MCF 10A (cell line): ENCODE measurements at regions not wholly inside any gene's neighbourhood (a gene's known extent, or its start where the extent isn't known, plus 50 kb on each side); places are given as distances from the start of the nearest gene placed in this dataset.

Experiments
- BruUV-seq: library from RNA; stranded (reverse); fragments of 400-500 nt; replicated peaks from 2 replicates; lab custom pipeline; 2021; lab: Mats Ljungman, UMichigan
- CTCF ChIA-PET: fragments of 300-600 bp; sonication (Branson Sonifier 250); formaldehyde crosslinking; extraction: SDS; loops from one replicate; lab custom pipeline; 2021; ENCODE audit warnings: antibody characterized with exemption, inconsistent platforms; lab: Yijun Ruan, JAX
- POLR2A ChIA-PET: fragments of 300-600, 350-650 bp; sonication (Branson Sonifier 250); formaldehyde crosslinking; extraction: SDS; loops from one replicate; lab custom pipeline; 2020; ENCODE audit warnings: antibody characterized with exemption, inconsistent platforms; lab: Yijun Ruan, JAX
- DNase-seq: peaks from one replicate; pipeline ENCODE4 v3.0.0-alpha.2; 2018; ENCODE audit not compliant: unreplicated experiment
- H3K27ac Mint-ChIP-seq: one replicate; pipeline ENCODE4 v1.8.0; 2022; ENCODE audit warnings: mild to moderate bottlenecking, low read depth, mixed read lengths; ENCODE audit not compliant: unreplicated experiment
- H3K27me3 Mint-ChIP-seq: one replicate; pipeline ENCODE4 v1.8.0; 2022; ENCODE audit warnings: mixed read lengths; ENCODE audit not compliant: insufficient read depth, unreplicated experiment
- H3K36me3 Mint-ChIP-seq: one replicate; pipeline ENCODE4 v1.8.0; 2022; ENCODE audit warnings: mild to moderate bottlenecking, moderate library complexity, mixed read lengths; ENCODE audit not compliant: insufficient read depth, unreplicated experiment
- H3K4me1 Mint-ChIP-seq: one replicate; pipeline ENCODE4 v1.8.0; 2022; ENCODE audit warnings: mixed read lengths; ENCODE audit not compliant: insufficient read depth, unreplicated experiment
- H3K4me3 Mint-ChIP-seq: one replicate; pipeline ENCODE4 v1.8.0; 2022; ENCODE audit warnings: mild to moderate bottlenecking, moderate library complexity, mixed read lengths; ENCODE audit not compliant: unreplicated experiment
- H3K9me3 Mint-ChIP-seq: one replicate; pipeline ENCODE4 v1.8.0; 2022; ENCODE audit warnings: mixed read lengths; ENCODE audit not compliant: unreplicated experiment
- CTCF ChIP-seq: fragments of 200-600 bp; IDR thresholded peaks from one replicate; pipeline ENCODE4 v1.8.0; 2022; ENCODE audit warnings: antibody characterized with exemption, mild to moderate bottlenecking; ENCODE audit not compliant: unreplicated experiment
- intact Hi-C: fragments of 100-400 bp; cut with micrococcal nuclease; formaldehyde crosslinking; loops from 2 replicates; pipeline ENCODE4 v1.14.1; 2022

GRCh38 chr9:1320051-1320557 is 269.9 kb downstream of the DMRT2 start:
- Mint-ChIP-seq H3K36me3 (no peaks in the 10 kb centered on the region), H3K4me1 (no peaks in the 10 kb centered on the region), H3K9me3 (peaks cover 7% of the 10 kb centered on the region), H3K4me3 (no peak overlapping the region), H3K27me3 (peaks cover 11% of the 10 kb centered on the region), H3K27ac (no peak overlapping the region)
- intact Hi-C loops, result no loop called here
- CTCF ChIA-PET, result interaction anchor here (1.0 kb wide), 1 partner anchor 12 kb away, joined by 5 read pairs; no protein-coding TSS in a partner anchor
- POLR2A ChIA-PET, result interaction anchor here (1.0 to 1.2 kb wide), 2 partner anchors 14 to 82 kb away, joined by 4 to 5 read pairs; no protein-coding TSS in a partner anchor
- no peak for TF ChIP-seq CTCF
- BruUV-seq, result no TSS peak
- DNase-seq, result no peak

- Mint-ChIP-seq H3K4me3 (no peak overlapping the region), H3K27ac (no peak overlapping the region), H3K4me1 (no peaks in the 10 kb centered on the region), H3K27me3 (peaks cover 11% of the 10 kb centered on the region), H3K9me3 (peaks cover 7% of the 10 kb centered on the region), H3K36me3 (no peaks in the 10 kb centered on the region)
- CTCF ChIA-PET, result interaction anchor here (1.0 kb wide), 1 partner anchor 12 kb away, joined by 5 read pairs; no protein-coding TSS in a partner anchor
- no peak for TF ChIP-seq CTCF
- POLR2A ChIA-PET, result interaction anchor here (1.0 to 1.2 kb wide), 2 partner anchors 15 to 83 kb away, joined by 4 to 5 read pairs; no protein-coding TSS in a partner anchor
- DNase-seq, result no peak
- intact Hi-C loops, result no loop called here
- BruUV-seq, result no TSS peak
These were observed 270.5 kb downstream of the DMRT2 start for GRCh38 chr9:1320607-1321195.

GRCh38 chr9:1327467-1327866 is 277.3 kb downstream of the DMRT2 start:
- no peak for DNase-seq
- no peak for TF ChIP-seq CTCF
- no peaks in the 10 kb centered on the region for H3K4me1 Mint-ChIP-seq
- H3K9me3 Mint-ChIP-seq, result no peaks in the 10 kb centered on the region
- no peak overlapping the region for H3K4me3 Mint-ChIP-seq
- no peaks in the 10 kb centered on the region for H3K27me3 Mint-ChIP-seq
- POLR2A ChIA-PET, result interaction anchor here (0.7 kb wide), 1 partner anchor 212 kb away, joined by 3 read pairs; no protein-coding TSS in a partner anchor
- H3K27ac Mint-ChIP-seq, result no peak overlapping the region
- no peaks in the 10 kb centered on the region for H3K36me3 Mint-ChIP-seq
- intact Hi-C loops, result no loop called here
- CTCF ChIA-PET, result no interaction called here
- BruUV-seq, result no TSS peak

GRCh38 chr9:1328341-1328740 is 278.2 kb downstream of the DMRT2 start:
- no peaks in the 10 kb centered on the region for H3K4me1 Mint-ChIP-seq
- H3K27me3 Mint-ChIP-seq, result no peaks in the 10 kb centered on the region
- DNase-seq, result no peak
- no peak overlapping the region for H3K4me3 Mint-ChIP-seq
- no TSS peak for BruUV-seq
- POLR2A ChIA-PET, result interaction anchor here (0.7 kb wide), 1 partner anchor 213 kb away, joined by 3 read pairs; no protein-coding TSS in a partner anchor
- CTCF ChIA-PET, result no interaction called here
- H3K9me3 Mint-ChIP-seq, result no peaks in the 10 kb centered on the region
- no peaks in the 10 kb centered on the region for H3K36me3 Mint-ChIP-seq
- intact Hi-C loops, result no loop called here
- no peak overlapping the region for H3K27ac Mint-ChIP-seq
- TF ChIP-seq CTCF, result no peak
